Ureter (tissue), 1 donor: ENCODE measurements at regions not wholly inside any gene's neighbourhood (a gene's known extent, or its start where the extent isn't known, plus 50 kb on each side); places are given as distances from the start of the nearest gene placed in this dataset.

ENCODE experiments used
- DNase-seq: peaks from one replicate; pipeline ENCODE4 v3.0.0-alpha.2; 2020; ENCODE audit warnings: low spot score
- donor health status: DM: yes; HTN: yes; CAD: no.

- DNase-seq, result no peak
Observed at GRCh38 chr22:48605125-48605524, 1222.5 kb downstream of the BRD1 start.

GRCh38 chr22:48603621-48604320 lies 1223.9 kb downstream of the BRD1 start:
- no peak for DNase-seq

- DNase-seq, result no peak
Observed at GRCh38 chr22:48602805-48603518, 1224.7 kb downstream of the BRD1 start.

GRCh38 chr22:48600681-48601080 lies 1227.0 kb downstream of the BRD1 start:
- no peak for DNase-seq

- DNase-seq, result no peak
Observed at GRCh38 chr22:48600171-48600570, 1227.5 kb downstream of the BRD1 start.

GRCh38 chr22:48599346-48599745 lies 1228.3 kb downstream of the BRD1 start:
- DNase-seq, result no peak

GRCh38 chr22:48596111-48596850 lies 1231.4 kb downstream of the BRD1 start:
- DNase-seq, result no peak

- DNase-seq, result no peak
Observed at GRCh38 chr22:48595511-48595905, 1232.2 kb downstream of the BRD1 start.

GRCh38 chr22:48594757-48595510 lies 1232.7 kb downstream of the BRD1 start:
- no peak for DNase-seq

GRCh38 chr22:48594016-48594756 lies 1233.5 kb downstream of the BRD1 start:
- DNase-seq, result no peak

GRCh38 chr22:48593551-48593950 lies 1234.1 kb downstream of the BRD1 start:
- DNase-seq, result no peak

- DNase-seq, result no peak
Observed at GRCh38 chr22:48592931-48593330, 1234.7 kb downstream of the BRD1 start.

GRCh38 chr22:48592488-48592887 lies 1235.2 kb downstream of the BRD1 start:
- no peak for DNase-seq

GRCh38 chr22:48592066-48592345 lies 1235.7 kb downstream of the BRD1 start:
- DNase-seq, result no peak

- DNase-seq, result no peak
Observed at GRCh38 chr22:48591286-48592065, 1236.2 kb downstream of the BRD1 start.

- DNase-seq, result no peak
Observed at GRCh38 chr22:48589901-48590300, 1237.8 kb downstream of the BRD1 start.

GRCh38 chr22:48588878-48589450 lies 1238.7 kb downstream of the BRD1 start:
- no peak for DNase-seq

GRCh38 chr22:48588151-48588877 lies 1239.4 kb downstream of the BRD1 start:
- no peak for DNase-seq

GRCh38 chr22:48587236-48587865 lies 1240.3 kb downstream of the BRD1 start:
- DNase-seq, result no peak
